HEK293 (cell line): ENCODE measurements at regions not wholly inside any gene's neighbourhood (a gene's known extent, or its start where the extent isn't known, plus 50 kb on each side); places are given as distances from the start of the nearest gene placed in this dataset.
A peak's percentile ranks its signal among the peaks of the same experiment; 100 is the strongest.

Source experiments
- AEBP2 ChIP-seq: fragments of 450-650 bp; formaldehyde crosslinking; IDR thresholded peaks from 2 replicates; pipeline ENCODE4 v1.5.1; 2016; ENCODE audit warnings: missing biosample characterization, missing genetic modification characterization, borderline replicate concordance
- HOXA7 ChIP-seq: sonication (generic); formaldehyde crosslinking; IDR thresholded peaks from 2 replicates; pipeline ENCODE4 v1.8.1; 2022; ENCODE audit warnings: missing genetic modification reagents, borderline replicate concordance
- KLF8 ChIP-seq: fragments of 450-650 bp; formaldehyde crosslinking; IDR thresholded peaks from 2 replicates; pipeline ENCODE4 v1.5.1; 2016; ENCODE audit warnings: missing biosample characterization, missing genetic modification characterization
- KLF9 ChIP-seq: fragments of 450-650 bp; formaldehyde crosslinking; IDR thresholded peaks from 2 replicates; pipeline ENCODE4 v1.5.1; 2016; ENCODE audit warnings: missing biosample characterization, missing genetic modification characterization, low read depth
- MYNN ChIP-seq: fragments of 450-650 bp; formaldehyde crosslinking; IDR thresholded peaks from 2 replicates; pipeline ENCODE4 v1.5.1; 2016; ENCODE audit warnings: missing biosample characterization, missing genetic modification characterization, borderline replicate concordance
- MZF1 ChIP-seq: fragments of 450-650 bp; formaldehyde crosslinking; IDR thresholded peaks from 2 replicates; pipeline ENCODE4 v1.5.1; 2017; ENCODE audit warnings: missing biosample characterization, missing genetic modification characterization, borderline replicate concordance
- OSR2 ChIP-seq: fragments of 450-650 bp; formaldehyde crosslinking; IDR thresholded peaks from 2 replicates; pipeline ENCODE4 v1.5.1; 2016; ENCODE audit warnings: missing biosample characterization, missing genetic modification characterization
- PRDM6 ChIP-seq: fragments of 450-650 bp; formaldehyde crosslinking; IDR thresholded peaks from 2 replicates; pipeline ENCODE4 v1.5.1; 2017; ENCODE audit warnings: missing biosample characterization, missing genetic modification characterization
- TCF7L2 ChIP-seq: IDR thresholded peaks from 2 replicates; pipeline ENCODE4 v1.6.1; 2011; ENCODE audit warnings: low read depth, mild to moderate bottlenecking, inconsistent platforms, low read length, moderate library complexity, borderline replicate concordance
- TSHZ1 ChIP-seq: fragments of 450-650 bp; formaldehyde crosslinking; IDR thresholded peaks from 2 replicates; pipeline ENCODE4 v1.5.1; 2016; ENCODE audit warnings: missing biosample characterization, missing genetic modification characterization, borderline replicate concordance
- YY1 ChIP-seq: fragments of 450-650 bp; formaldehyde crosslinking; IDR thresholded peaks from 2 replicates; pipeline ENCODE4 v1.5.1; 2018; ENCODE audit warnings: missing biosample characterization, missing genetic modification characterization
- ZBTB10 ChIP-seq: fragments of 450-650 bp; formaldehyde crosslinking; IDR thresholded peaks from 2 replicates; pipeline ENCODE4 v1.5.1; 2016; ENCODE audit warnings: missing biosample characterization, missing genetic modification characterization
- ZBTB49 ChIP-seq: fragments of 450-650 bp; formaldehyde crosslinking; IDR thresholded peaks from 2 replicates; pipeline ENCODE4 v1.5.1; 2016; ENCODE audit warnings: missing biosample characterization, missing genetic modification characterization, low read depth
- ZFHX2 ChIP-seq: fragments of 450-650 bp; formaldehyde crosslinking; conservative IDR thresholded peaks from 2 replicates; pipeline ENCODE4 v1.5.1; 2016; ENCODE audit warnings: missing biosample characterization, missing genetic modification characterization
- ZFP3 ChIP-seq: fragments of 450-650 bp; formaldehyde crosslinking; IDR thresholded peaks from 2 replicates; pipeline ENCODE4 v1.5.1; 2016; ENCODE audit warnings: low read depth, missing biosample characterization, missing genetic modification characterization
- ZFP37 ChIP-seq: fragments of 450-650 bp; formaldehyde crosslinking; IDR thresholded peaks from 2 replicates; pipeline ENCODE4 v1.5.1; 2016; ENCODE audit warnings: missing biosample characterization, missing genetic modification characterization
- ZFP41 ChIP-seq: fragments of 450-650 bp; formaldehyde crosslinking; IDR thresholded peaks from 2 replicates; pipeline ENCODE4 v1.5.1; 2016; ENCODE audit warnings: missing biosample characterization, missing genetic modification characterization, borderline replicate concordance
- ZFP69B ChIP-seq: fragments of 450-650 bp; formaldehyde crosslinking; IDR thresholded peaks from 2 replicates; pipeline ENCODE4 v1.5.1; 2016; ENCODE audit warnings: missing biosample characterization, missing genetic modification characterization
- ZNF10 ChIP-seq: fragments of 450-650 bp; formaldehyde crosslinking; IDR thresholded peaks from 2 replicates; pipeline ENCODE4 v1.5.1; 2017; ENCODE audit warnings: missing biosample characterization, missing genetic modification characterization
- ZNF146 ChIP-seq: fragments of 450-650 bp; formaldehyde crosslinking; IDR thresholded peaks from 2 replicates; pipeline ENCODE4 v1.5.1; 2016; ENCODE audit warnings: missing biosample characterization, missing genetic modification characterization
- ZNF174 ChIP-seq: fragments of 450-650 bp; formaldehyde crosslinking; IDR thresholded peaks from 2 replicates; pipeline ENCODE4 v1.5.0; 2017; ENCODE audit warnings: missing biosample characterization, mild to moderate bottlenecking, missing genetic modification characterization
- ZNF214 ChIP-seq: fragments of 450-650 bp; formaldehyde crosslinking; IDR thresholded peaks from 2 replicates; pipeline ENCODE4 v1.5.1; 2017; ENCODE audit warnings: missing biosample characterization, mild to moderate bottlenecking, missing genetic modification characterization, borderline replicate concordance
- ZNF488 ChIP-seq: fragments of 450-650 bp; formaldehyde crosslinking; IDR thresholded peaks from 2 replicates; pipeline ENCODE4 v1.5.1; 2016; ENCODE audit warnings: missing biosample characterization, missing genetic modification characterization
- ZNF514 ChIP-seq: fragments of 450-650 bp; formaldehyde crosslinking; IDR thresholded peaks from 2 replicates; pipeline ENCODE4 v1.5.1; 2016; ENCODE audit warnings: missing biosample characterization, missing genetic modification characterization
- ZNF580 ChIP-seq: fragments of 450-650 bp; formaldehyde crosslinking; IDR thresholded peaks from 2 replicates; pipeline ENCODE4 v1.5.1; 2016; ENCODE audit warnings: missing biosample characterization, missing genetic modification characterization
- ZNF664 ChIP-seq: fragments of 450-650 bp; formaldehyde crosslinking; IDR thresholded peaks from 2 replicates; pipeline ENCODE4 v1.5.1; 2016; ENCODE audit warnings: missing biosample characterization, missing genetic modification characterization
- ZSCAN16 ChIP-seq: fragments of 450-650 bp; formaldehyde crosslinking; IDR thresholded peaks from 2 replicates; pipeline ENCODE4 v1.5.1; 2016; ENCODE audit warnings: missing biosample characterization, missing genetic modification characterization
- ZXDB ChIP-seq: fragments of 450-650 bp; formaldehyde crosslinking; IDR thresholded peaks from 2 replicates; pipeline ENCODE4 v1.5.1; 2016; ENCODE audit warnings: missing biosample characterization, missing genetic modification characterization

- TF ChIP-seq AEBP2 (tag by site-specific recombination) (no peak), MZF1 (tag by site-specific recombination) (0 out of 2 replicates have a peak, but pooled peaks have one; percentile 13), ZBTB49 (tag by site-specific recombination) (no peak), ZXDB (tag by site-specific recombination) (0 out of 2 replicates have a peak, but pooled peaks have one; percentile 24), ZNF174 (no peak), ZNF664 (tag by site-specific recombination) (no peak), ZNF214 (no peak), ZFP69B (no peak), ZNF10 (tag by site-specific recombination) (no peak), ZNF488 (tag by site-specific recombination) (no peak), TCF7L2 (peak; percentile 94), HOXA7 (CRISPR knock-in tag) (no peak), ZFP3 (tag by site-specific recombination) (no peak), PRDM6 (0 out of 2 replicates have a peak, but pooled peaks have one; percentile 21), MYNN (tag by site-specific recombination) (no peak), TSHZ1 (tag by site-specific recombination) (no peak), ZSCAN16 (tag by site-specific recombination) (no peak), ZFP41 (tag by site-specific recombination) (no peak), KLF9 (tag by site-specific recombination) (no peak), ZNF580 (no peak), ZFP37 (tag by site-specific recombination) (no peak), ZNF514 (no peak), ZBTB10 (tag by site-specific recombination) (no peak), ZFHX2 (tag by site-specific recombination) (no peak), ZNF146 (no peak), KLF8 (tag by site-specific recombination) (no peak), OSR2 (tag by site-specific recombination) (peak; percentile 26; the same call in 1 of the 2 replicates), YY1 (tag by site-specific recombination) (0 out of 2 replicates have a peak, but pooled peaks have one; percentile 35)
Observed at GRCh38 chr6:10312445-10312844, 102.4 kb downstream of the TFAP2A start (continued).
